GM23338 (cell line): ENCODE measurements at regions not wholly inside any gene's neighbourhood (a gene's known extent, or its start where the extent isn't known, plus 50 kb on each side); places are given as distances from the start of the nearest gene placed in this dataset.

ENCODE experiments used
- ATAC-seq: fragments of 200-7000 bp; cut with Tn5 transposase; 3 replicates; pipeline ENCODE4 v1.9.1; 2020
- DNase-seq: peaks from one replicate; pipeline ENCODE4 v3.0.0-alpha.2; 2015; ENCODE audit warnings: low spot score
- H2AFZ ChIP-seq: fragments of 200-600 bp; sonication (generic); 2 replicates; pipeline ENCODE4 v1.8.0; 2016; ENCODE audit warnings: antibody characterized with exemption, mild to moderate bottlenecking, moderate library complexity
- H3F3A ChIP-seq: fragments of 200-600 bp; sonication (generic); replicated peaks from 2 replicates; pipeline ENCODE4 v1.8.0; 2017; ENCODE audit warnings: antibody characterized with exemption, mixed run types, low read depth
- H3K27ac ChIP-seq: fragments of 200-600 bp; sonication (generic); 2 replicates; pipeline ENCODE4 v1.6.1; 2016; ENCODE audit warnings: low read depth
- H3K27me3 ChIP-seq: fragments of 200-600 bp; sonication (generic); 2 replicates; pipeline ENCODE4 v1.8.0; 2016; ENCODE audit warnings: mild to moderate bottlenecking, mixed run types, moderate library complexity; ENCODE audit not compliant: insufficient read depth
- H3K36me3 ChIP-seq: fragments of 200-600 bp; sonication (generic); 2 replicates; pipeline ENCODE4 v1.8.0; 2016; ENCODE audit warnings: mild to moderate bottlenecking; ENCODE audit not compliant: insufficient read depth
- H3K4me1 ChIP-seq: fragments of 200-600 bp; sonication (generic); 2 replicates; pipeline ENCODE4 v1.8.0; 2016; ENCODE audit warnings: mild to moderate bottlenecking, moderate library complexity; ENCODE audit not compliant: insufficient read depth
- H3K4me2 ChIP-seq: fragments of 200-600 bp; sonication (generic); 2 replicates; pipeline ENCODE4 v1.7.1; 2017; ENCODE audit warnings: mixed run types
- H3K4me3 ChIP-seq: fragments of 200-600 bp; sonication (generic); 2 replicates; pipeline ENCODE4 v1.6.1; 2016; ENCODE audit warnings: mixed run types
- H3K79me2 ChIP-seq: fragments of 200-600 bp; sonication (generic); replicated peaks from 2 replicates; pipeline ENCODE4 v1.8.0; 2017; ENCODE audit warnings: mild to moderate bottlenecking; ENCODE audit not compliant: insufficient read depth
- H3K9me2 ChIP-seq: fragments of 200-600 bp; sonication (generic); 2 replicates; pipeline ENCODE4 v1.8.0; 2017; ENCODE audit not compliant: insufficient read depth
- H4K20me1 ChIP-seq: fragments of 200-600 bp; sonication (generic); replicated peaks from 2 replicates; pipeline ENCODE4 v1.8.0; 2017; ENCODE audit warnings: mild to moderate bottlenecking; ENCODE audit not compliant: insufficient read depth
- H3K27ac Mint-ChIP-seq: 2 replicates; pipeline ENCODE4 v1.8.0; 2020; ENCODE audit warnings: inconsistent platforms, mild to moderate bottlenecking, moderate library complexity, mixed read lengths
- H3K27me3 Mint-ChIP-seq: 3 replicates; pipeline ENCODE4 v1.8.0; 2022; ENCODE audit warnings: low read depth, mild to moderate bottlenecking, moderate library complexity, mixed read lengths, inconsistent platforms; ENCODE audit not compliant: insufficient read depth, poor library complexity
- H3K36me3 Mint-ChIP-seq: 3 replicates; pipeline ENCODE4 v1.8.0; 2021; ENCODE audit warnings: low read depth, mild to moderate bottlenecking, inconsistent platforms, moderate library complexity, mixed read lengths
- H3K4me1 Mint-ChIP-seq: 3 replicates; pipeline ENCODE4 v1.8.0; 2020; ENCODE audit warnings: mild to moderate bottlenecking, inconsistent platforms, mixed read lengths
- H3K4me3 Mint-ChIP-seq: 3 replicates; pipeline ENCODE4 v1.8.0; 2021; ENCODE audit warnings: moderate library complexity, mild to moderate bottlenecking, inconsistent platforms, mixed read lengths
- H3K9me3 Mint-ChIP-seq: 3 replicates; pipeline ENCODE4 v1.8.0; 2020; ENCODE audit warnings: moderate library complexity, mild to moderate bottlenecking, inconsistent platforms, mixed read lengths
- CREB1 ChIP-seq: fragments of 250-450 bp; sonication (Bioruptor Pico); IDR thresholded peaks from 2 replicates; pipeline ENCODE4 v1.5.0; 2020; ENCODE audit warnings: low read depth, mild to moderate bottlenecking, moderate library complexity
- CTCF ChIP-seq, 2 experiments: fragments of 200-600 bp in 1 of 2; sonication (generic) in 1 of 2; conservative IDR thresholded peaks; 2 replicates each; pipeline versions ENCODE4 v1.5.1 to v1.6.1; 2016 to 2017; ENCODE audit warnings: antibody characterized with exemption in 2 of 2, low read depth in 2 of 2, mild to moderate bottlenecking in 2 of 2, moderate library complexity in 1 of 2
- ETS1 ChIP-seq: IDR thresholded peaks from 2 replicates; pipeline ENCODE4 v1.6.1; 2016; ENCODE audit warnings: antibody characterized with exemption
- EZH2 ChIP-seq: fragments of 200-600 bp; sonication (generic); IDR thresholded peaks from one replicate; pipeline ENCODE4 v1.8.0; 2017; ENCODE audit warnings: antibody characterized with exemption, mild to moderate bottlenecking, low read depth; ENCODE audit not compliant: unreplicated experiment
- EZH2phosphoT487 ChIP-seq: fragments of 200-600 bp; sonication (generic); IDR thresholded peaks from one replicate; pipeline ENCODE4 v1.8.1; 2018; ENCODE audit warnings: antibody characterized with exemption; ENCODE audit not compliant: unreplicated experiment
- JUNB ChIP-seq: IDR thresholded peaks from one replicate; pipeline ENCODE4 v1.6.1; 2016; ENCODE audit warnings: antibody characterized with exemption; ENCODE audit not compliant: unreplicated experiment
- NANOG ChIP-seq: IDR thresholded peaks from 2 replicates; pipeline ENCODE4 v1.6.1; 2016; ENCODE audit warnings: antibody characterized with exemption, borderline replicate concordance
- POLR2AphosphoS5 ChIP-seq: IDR thresholded peaks from 2 replicates; pipeline ENCODE4 v1.6.1; 2016; ENCODE audit warnings: antibody characterized with exemption, low read depth
- ZNF114 ChIP-seq: fragments of 250-450 bp; sonication (Bioruptor Pico); IDR thresholded peaks from 2 replicates; pipeline ENCODE4 v1.5.0; 2020; ENCODE audit warnings: mild to moderate bottlenecking, moderate library complexity
- ZNF331 ChIP-seq: fragments of 250-450 bp; sonication (Bioruptor Pico); IDR thresholded peaks from 2 replicates; pipeline ENCODE4 v1.5.0; 2020; ENCODE audit warnings: low read depth, mild to moderate bottlenecking, moderate library complexity
- ZNF462 ChIP-seq: fragments of 250-450 bp; sonication (Bioruptor Pico); IDR thresholded peaks from 2 replicates; pipeline ENCODE4 v1.5.0; 2020; ENCODE audit warnings: mild to moderate bottlenecking, moderate library complexity

GRCh38 chr12:28107679-28108078 lies 82.6 kb upstream of the CCDC91 start (continued):
- TF ChIP-seq CTCF (conservative IDR thresholded peaks at IDR 0.05; ENCODE audit: low read depth in 2 of 2) (no peak), CREB1 (CRISPR knock-in tag) (no peak), ZNF114 (CRISPR knock-in tag) (no peak), JUNB (no peak), EZH2 (no peak)

GRCh38 chr12:28108599-28108998 lies 81.7 kb upstream of the CCDC91 start:
- Histone ChIP-seq H3F3A (no peaks in the 10 kb centered on the region), H3K27me3 (no peaks in the 10 kb centered on the region), H3K27ac (no peak overlapping the region), H3K36me3 (no peaks in the 10 kb centered on the region), H3K9me2 (no peaks in the 10 kb centered on the region), H3K4me3 (no peak overlapping the region), H3K79me2 (no peaks in the 10 kb centered on the region), H3K4me2 (no peak overlapping the region), H3K4me1 (no peaks in the 10 kb centered on the region), H4K20me1 (no peaks in the 10 kb centered on the region), H2AFZ (no peak overlapping the region)
- DNase-seq: no peak
- no peak for ATAC-seq
- H3K4me3 Mint-ChIP-seq: no peak overlapping the region
- no peaks in the 10 kb centered on the region for H3K27me3 Mint-ChIP-seq
- no peak overlapping the region for H3K27ac Mint-ChIP-seq
- no peak for TF ChIP-seq POLR2AphosphoS5
- TF ChIP-seq JUNB: no peak
- no peak for TF ChIP-seq EZH2phosphoT487
- no peak for TF ChIP-seq ZNF114 (CRISPR knock-in tag)
- no peak for TF ChIP-seq NANOG
- no peak for TF ChIP-seq EZH2
- no peak for TF ChIP-seq ETS1
- no peak for TF ChIP-seq CTCF (conservative IDR thresholded peaks at IDR 0.05; ENCODE audit: low read depth in 2 of 2)
- no peak for TF ChIP-seq ZNF331 (CRISPR knock-in tag)
- TF ChIP-seq ZNF462: no peak
- no peak for TF ChIP-seq CREB1 (CRISPR knock-in tag)
- no peaks in the 10 kb centered on the region for H3K4me1 Mint-ChIP-seq
- no peaks in the 10 kb centered on the region for H3K36me3 Mint-ChIP-seq
- H3K9me3 Mint-ChIP-seq: no peaks in the 10 kb centered on the region
